ENCODE measurements at regions not wholly inside any gene's neighbourhood (a gene's known extent, or its start where the extent isn't known, plus 50 kb on each side); places are given as distances from the start of the nearest gene placed in this dataset.
A peak's percentile ranks its signal among the peaks of the same experiment; 100 is the strongest.

DNA sequence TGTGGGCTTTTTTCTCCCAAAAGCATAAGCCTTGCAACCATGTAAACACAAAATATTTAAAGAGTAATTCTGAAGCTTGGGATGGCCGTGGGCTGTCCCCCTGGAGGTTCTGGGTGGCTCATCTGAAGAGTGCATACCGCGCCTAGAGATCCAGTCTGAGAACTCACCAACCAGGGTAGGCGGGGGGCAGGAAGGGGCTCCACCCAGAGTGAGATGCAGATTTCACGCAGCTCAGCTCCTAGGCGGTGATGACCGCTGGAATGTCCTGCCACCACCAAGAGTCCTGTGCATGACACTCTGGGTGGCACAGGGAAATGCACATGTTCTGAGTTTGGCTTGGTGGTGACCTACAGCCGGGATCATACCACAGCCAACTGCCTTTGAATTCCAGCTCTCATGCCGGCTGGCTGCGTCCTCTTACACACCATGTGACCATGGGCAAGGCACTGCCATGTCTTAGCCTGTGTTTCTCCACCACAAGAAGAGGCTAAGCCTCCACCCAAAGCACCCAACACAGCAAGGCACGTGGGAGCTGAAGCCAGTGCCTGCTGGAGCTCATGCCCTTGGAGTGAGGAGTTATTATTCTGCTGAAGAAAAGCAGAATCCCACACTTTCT is 125.1 kb upstream of the IQSEC1 start:
- Histone ChIP-seq H3K9me3 (ENCODE audit: control insufficient read depth, low read length) (no peaks in the 10 kb centered on the region), H3K9ac (ENCODE audit: low read length) (no peak overlapping the region), H3K4me1 (ENCODE audit: control insufficient read depth, insufficient read depth, low read length) (no peaks in the 10 kb centered on the region), H3K27me3 (replicated peaks; ENCODE audit: control insufficient read depth, insufficient read depth, low read length) (peaks cover 57% of the 10 kb centered on the region), H3K36me3 (ENCODE audit: control insufficient read depth, insufficient read depth, low read length, severe bottlenecking) (no peaks in the 10 kb centered on the region), H3K4me3 (ENCODE audit: low read length) (no peak overlapping the region)
- DNase-seq (ENCODE audit: low read depth): no peak

DNA sequence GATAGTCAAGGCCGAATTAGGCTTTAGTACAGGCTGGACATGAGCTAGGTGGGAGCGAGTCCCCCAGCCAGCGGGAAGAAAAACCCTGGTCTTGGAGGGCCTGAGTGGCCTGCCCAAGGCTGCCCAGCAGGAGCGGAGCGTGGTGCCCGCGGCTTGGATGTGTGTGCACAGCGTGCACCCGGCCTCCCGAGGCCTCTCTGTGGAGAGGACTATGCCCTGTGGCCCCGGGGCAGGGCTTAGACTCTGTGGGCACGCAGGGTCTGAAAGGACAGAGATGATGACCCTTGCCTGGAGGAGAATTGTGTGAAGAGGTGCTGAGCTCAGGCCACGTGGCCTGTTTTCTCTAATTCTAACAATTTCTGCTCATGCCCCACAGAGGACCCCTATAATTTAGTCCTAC is 124.6 kb upstream of the IQSEC1 start:
- Histone ChIP-seq H3K27me3 (replicated peaks; ENCODE audit: control insufficient read depth, insufficient read depth, low read length) (peaks cover 61% of the 10 kb centered on the region), H3K9ac (ENCODE audit: low read length) (no peak overlapping the region), H3K9me3 (ENCODE audit: control insufficient read depth, low read length) (no peaks in the 10 kb centered on the region), H3K4me3 (ENCODE audit: low read length) (no peak overlapping the region), H3K4me1 (ENCODE audit: control insufficient read depth, insufficient read depth, low read length) (no peaks in the 10 kb centered on the region), H3K36me3 (ENCODE audit: control insufficient read depth, insufficient read depth, low read length, severe bottlenecking) (no peaks in the 10 kb centered on the region)
- DNase-seq (ENCODE audit: low read depth): no peak

DNA sequence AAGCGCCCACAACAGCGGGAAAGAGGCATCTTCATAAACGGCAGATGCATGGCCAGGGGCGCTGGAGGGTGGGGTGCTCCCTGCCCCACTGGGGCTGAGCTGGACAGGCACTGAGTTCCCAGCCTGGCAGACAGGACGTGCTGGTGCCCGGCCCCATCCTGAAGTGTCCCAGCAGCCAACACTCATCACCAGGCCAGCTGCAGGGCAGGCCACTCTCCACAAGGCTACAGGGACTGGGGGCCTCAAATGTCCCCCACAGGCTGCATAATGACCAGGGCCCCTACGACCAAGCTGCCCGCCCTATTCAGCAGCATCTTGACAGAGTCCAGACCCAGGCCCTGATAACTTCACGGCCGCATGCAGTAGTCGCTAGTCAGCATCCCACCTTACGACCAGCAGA is 124.1 kb upstream of the IQSEC1 start:
- Histone ChIP-seq H3K9ac (ENCODE audit: low read length) (no peak overlapping the region), H3K9me3 (ENCODE audit: control insufficient read depth, low read length) (no peaks in the 10 kb centered on the region), H3K4me3 (ENCODE audit: low read length) (no peak overlapping the region), H3K36me3 (ENCODE audit: control insufficient read depth, insufficient read depth, low read length, severe bottlenecking) (no peaks in the 10 kb centered on the region), H3K27me3 (replicated peaks; ENCODE audit: control insufficient read depth, insufficient read depth, low read length) (peaks cover 61% of the 10 kb centered on the region), H3K4me1 (ENCODE audit: control insufficient read depth, insufficient read depth, low read length) (no peaks in the 10 kb centered on the region)
- no peak for DNase-seq (ENCODE audit: low read depth)

DNA sequence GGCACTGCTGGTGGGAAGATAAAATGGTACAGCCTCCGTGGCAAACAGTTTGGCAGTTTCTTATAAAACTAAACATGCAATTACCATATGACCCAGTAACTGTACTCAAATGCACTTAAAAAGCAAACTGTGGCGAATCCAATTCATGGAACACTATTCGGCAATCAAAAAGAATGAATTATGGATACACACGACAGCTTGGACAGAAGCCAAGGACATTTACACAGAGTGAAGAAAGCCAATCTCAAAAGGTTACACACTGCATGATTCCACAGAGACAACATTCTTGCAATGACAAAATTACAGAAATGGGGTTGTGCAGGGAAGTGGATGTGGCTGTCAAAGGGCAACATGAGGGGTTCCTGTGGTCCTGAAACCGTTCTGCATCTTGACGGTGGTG is 122.1 kb upstream of the IQSEC1 start:
- no peaks in the 10 kb centered on the region for H3K36me3 ChIP-seq (ENCODE audit: control insufficient read depth, insufficient read depth, low read length, severe bottlenecking)

DNA sequence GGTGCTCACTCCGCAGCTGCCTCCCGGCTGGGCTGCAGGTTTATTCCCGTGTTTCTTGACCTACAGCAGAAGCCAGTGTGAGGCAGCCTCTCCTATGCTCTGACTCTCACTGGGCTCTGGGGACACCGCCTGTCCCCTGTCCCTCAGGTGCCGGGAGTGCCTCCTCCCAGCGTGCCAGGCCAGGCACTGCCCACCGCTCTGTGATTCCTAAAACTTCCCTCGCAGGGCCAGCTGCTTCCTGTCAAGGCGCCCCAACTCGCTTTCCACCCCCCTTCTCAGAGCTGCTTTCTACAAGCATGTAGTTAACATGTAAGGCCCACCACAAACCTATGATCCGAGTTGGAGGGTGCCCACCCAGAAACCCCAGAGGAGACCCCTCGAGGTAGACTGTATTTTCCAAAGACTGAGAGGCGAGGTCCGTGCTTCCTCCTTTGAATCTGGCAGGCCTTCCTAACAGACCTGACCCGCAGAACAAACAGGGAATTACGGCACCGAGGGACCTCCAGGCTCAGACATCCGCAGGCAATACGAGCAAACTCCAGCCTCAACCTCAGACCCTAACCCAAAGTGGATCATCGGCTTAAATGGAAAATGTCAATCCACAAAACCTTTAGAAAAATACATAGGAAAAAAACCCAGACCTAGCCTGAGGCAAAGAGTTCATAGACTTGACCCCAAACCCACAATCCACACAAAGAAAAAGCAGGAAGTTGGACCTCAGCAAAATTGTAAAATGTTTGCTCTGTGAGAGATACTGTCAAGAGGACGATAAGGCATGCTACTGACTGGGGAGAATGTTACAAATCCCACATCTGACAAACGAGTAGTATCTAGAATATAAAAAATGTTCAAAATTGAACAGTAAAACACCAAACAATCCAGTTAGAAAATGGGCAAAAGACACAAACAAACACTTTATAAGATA is 121.3 kb upstream of the IQSEC1 start:
- Histone ChIP-seq H3K4me3 (ENCODE audit: low read length) (no peak overlapping the region), H3K4me1 (ENCODE audit: control insufficient read depth, insufficient read depth, low read length) (peaks cover 4% of the 10 kb centered on the region), H3K36me3 (ENCODE audit: control insufficient read depth, insufficient read depth, low read length, severe bottlenecking) (no peaks in the 10 kb centered on the region), H3K9me3 (ENCODE audit: control insufficient read depth, low read length) (no peaks in the 10 kb centered on the region), H3K9ac (ENCODE audit: low read length) (no peak overlapping the region), H3K27me3 (replicated peaks; ENCODE audit: control insufficient read depth, insufficient read depth, low read length) (peaks cover 49% of the 10 kb centered on the region)
- DNase-seq (ENCODE audit: low read depth): no peak

More for the DNA sequence above, 122.1 kb upstream of the IQSEC1 start:
- H3K9ac ChIP-seq (ENCODE audit: low read length): no peak overlapping the region
- H3K9me3 ChIP-seq (ENCODE audit: control insufficient read depth, low read length): no peaks in the 10 kb centered on the region
- no peak overlapping the region for H3K4me3 ChIP-seq (ENCODE audit: low read length)
- H3K4me1 ChIP-seq (ENCODE audit: control insufficient read depth, insufficient read depth, low read length): no peaks in the 10 kb centered on the region
- peaks cover 57% of the 10 kb centered on the region for H3K27me3 ChIP-seq (replicated peaks; ENCODE audit: control insufficient read depth, insufficient read depth, low read length)
- DNase-seq (ENCODE audit: low read depth): no peak

DNA sequence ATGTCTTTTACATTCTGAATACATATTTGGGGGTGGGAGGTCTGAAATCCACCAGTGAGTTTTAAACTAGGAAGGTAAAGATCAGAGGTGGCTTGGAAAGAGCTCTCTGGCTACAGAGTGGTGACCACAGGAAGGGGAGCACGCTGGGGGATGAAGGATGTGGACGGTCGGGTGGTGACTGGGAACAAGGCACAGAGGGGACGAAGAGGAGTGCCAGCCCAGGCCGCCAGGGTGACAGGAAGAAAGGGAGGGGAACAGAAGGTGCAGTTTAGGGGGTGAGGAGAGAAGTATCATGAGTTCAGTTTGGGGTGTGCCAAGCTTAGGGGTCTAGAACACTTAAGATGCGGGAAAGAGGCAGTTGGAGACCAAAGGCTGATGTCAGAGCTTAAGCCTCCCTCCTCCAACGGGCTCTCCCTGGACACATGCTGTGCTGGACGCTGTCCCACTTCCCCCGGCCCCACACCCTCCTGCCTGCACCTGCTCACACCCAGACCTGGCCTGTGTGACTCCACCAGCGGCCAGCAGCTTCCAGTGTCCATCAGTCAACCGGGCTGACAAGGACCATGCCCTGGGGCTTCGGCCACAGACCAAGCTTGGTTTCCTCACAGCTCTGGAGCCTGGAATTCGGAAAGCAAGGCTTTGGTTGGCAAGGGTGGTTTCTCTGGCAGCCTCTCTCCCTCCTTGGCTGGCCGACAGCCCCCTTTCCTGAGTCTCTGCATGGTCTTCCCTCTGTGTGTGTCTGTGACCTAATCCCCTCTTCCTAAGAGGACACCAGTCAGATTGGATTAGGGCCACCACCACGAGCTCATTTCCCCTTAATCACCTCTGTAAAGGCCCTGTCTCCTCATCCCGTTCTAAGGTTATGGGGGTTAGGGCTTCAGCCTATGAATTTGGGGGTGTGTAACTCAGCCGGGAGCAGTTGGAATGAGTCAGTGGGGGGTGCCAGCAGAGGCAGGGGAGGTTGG is 120.4 kb upstream of the IQSEC1 start:
- no peak for DNase-seq (ENCODE audit: low read depth)
- Histone ChIP-seq H3K27me3 (replicated peaks; ENCODE audit: control insufficient read depth, insufficient read depth, low read length) (peaks cover 46% of the 10 kb centered on the region), H3K9me3 (ENCODE audit: control insufficient read depth, low read length) (no peaks in the 10 kb centered on the region), H3K9ac (ENCODE audit: low read length) (no peak overlapping the region), H3K36me3 (ENCODE audit: control insufficient read depth, insufficient read depth, low read length, severe bottlenecking) (no peaks in the 10 kb centered on the region), H3K4me1 (ENCODE audit: control insufficient read depth, insufficient read depth, low read length) (peaks cover 9% of the 10 kb centered on the region), H3K4me3 (ENCODE audit: low read length) (no peak overlapping the region)

DNA sequence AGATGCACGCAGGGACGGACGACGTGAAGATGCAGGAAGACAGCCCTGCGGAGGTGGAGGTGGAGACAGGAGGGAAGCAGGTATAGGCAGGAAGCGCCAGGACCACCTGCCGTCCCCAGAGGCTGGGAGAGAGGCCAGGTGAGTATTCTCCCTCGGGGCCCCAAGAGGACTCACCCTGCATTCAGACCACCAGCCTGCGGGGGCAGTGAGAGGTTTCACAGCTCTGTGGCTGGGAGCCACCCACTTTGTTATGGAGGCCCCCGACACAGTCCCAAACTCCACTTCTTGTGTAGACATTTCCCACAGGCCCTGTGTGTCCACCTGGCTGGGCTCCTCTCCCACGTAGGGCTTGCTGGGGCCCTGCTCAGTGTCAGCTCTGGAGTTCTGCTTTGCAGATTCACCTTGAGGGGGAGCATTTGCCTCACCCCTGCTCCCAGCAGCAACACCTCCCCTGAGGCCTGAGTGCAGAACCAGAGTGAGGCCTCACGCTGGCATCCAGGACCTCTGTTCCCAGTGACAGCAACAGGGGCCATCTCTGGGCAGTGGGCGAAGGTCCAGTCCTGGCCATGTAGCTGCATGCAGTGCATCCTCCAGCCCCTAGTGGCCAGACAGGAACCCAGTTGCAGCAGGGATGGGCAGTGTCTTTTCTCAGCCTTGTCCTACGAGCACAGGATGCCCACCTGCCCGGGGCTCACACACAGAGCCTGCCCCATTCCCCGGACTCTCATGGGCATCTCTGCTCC is 119.4 kb upstream of the IQSEC1 start:
- DNase-seq (ENCODE audit: low read depth): peak; percentile 11
- Histone ChIP-seq H3K27me3 (replicated peaks; ENCODE audit: control insufficient read depth, insufficient read depth, low read length) (peaks cover 37% of the 10 kb centered on the region), H3K4me1 (ENCODE audit: control insufficient read depth, insufficient read depth, low read length) (peaks cover 9% of the 10 kb centered on the region), H3K4me3 (ENCODE audit: low read length) (no peak overlapping the region), H3K9ac (ENCODE audit: low read length) (no peak overlapping the region), H3K9me3 (ENCODE audit: control insufficient read depth, low read length) (peaks cover 6% of the 10 kb centered on the region), H3K36me3 (ENCODE audit: control insufficient read depth, insufficient read depth, low read length, severe bottlenecking) (no peaks in the 10 kb centered on the region)

DNA sequence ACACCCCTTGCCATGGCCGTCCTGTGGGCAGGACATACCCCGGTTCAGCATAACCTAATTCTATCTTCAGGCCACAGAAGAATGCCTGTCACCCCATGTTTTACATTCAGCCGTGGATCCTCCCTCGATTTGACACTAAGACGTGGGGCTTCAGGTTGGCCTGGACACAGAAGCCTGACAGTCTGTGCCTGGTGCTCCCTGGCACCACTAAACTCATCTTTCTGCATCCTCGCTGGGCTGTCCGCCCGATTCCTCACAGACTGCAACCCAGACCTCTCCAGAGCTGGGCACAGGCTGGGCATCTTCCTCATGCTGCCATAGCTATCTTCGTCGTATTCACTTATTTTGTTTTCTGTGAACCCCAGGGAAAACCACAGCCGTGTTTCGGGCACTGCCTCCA is 117.8 kb upstream of the IQSEC1 start:
- no peaks in the 10 kb centered on the region for H3K36me3 ChIP-seq (ENCODE audit: control insufficient read depth, insufficient read depth, low read length, severe bottlenecking)
- peaks cover 9% of the 10 kb centered on the region for H3K4me1 ChIP-seq (ENCODE audit: control insufficient read depth, insufficient read depth, low read length)
- H3K9ac ChIP-seq (ENCODE audit: low read length): no peak overlapping the region
- no peak for DNase-seq (ENCODE audit: low read depth)
- H3K4me3 ChIP-seq (ENCODE audit: low read length): no peak overlapping the region
- peaks cover 11% of the 10 kb centered on the region for H3K9me3 ChIP-seq (ENCODE audit: control insufficient read depth, low read length)
- H3K27me3 ChIP-seq (replicated peaks; ENCODE audit: control insufficient read depth, insufficient read depth, low read length): peaks cover 29% of the 10 kb centered on the region

DNA sequence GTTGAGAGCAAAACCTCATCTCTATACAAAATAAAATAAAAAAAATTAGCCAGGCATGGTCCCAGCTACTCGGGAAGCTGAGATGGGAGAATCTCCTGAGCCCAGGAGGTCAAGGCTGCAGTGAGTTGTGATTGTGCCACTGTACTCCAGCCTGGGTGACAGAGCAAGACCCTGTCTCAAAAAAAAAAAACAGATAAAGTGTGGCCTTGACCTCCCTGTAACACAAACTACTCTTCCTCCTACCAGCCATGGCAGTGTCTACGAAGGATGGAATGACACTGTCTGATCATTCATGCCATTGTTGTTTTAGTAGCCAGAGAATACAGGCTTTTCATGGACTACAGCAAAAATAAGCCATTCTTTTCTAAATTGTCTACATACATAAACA is 117.1 kb upstream of the IQSEC1 start:
- Histone ChIP-seq H3K4me3 (ENCODE audit: low read length) (no peak overlapping the region), H3K36me3 (ENCODE audit: control insufficient read depth, insufficient read depth, low read length, severe bottlenecking) (no peaks in the 10 kb centered on the region), H3K4me1 (ENCODE audit: control insufficient read depth, insufficient read depth, low read length) (peaks cover 9% of the 10 kb centered on the region), H3K9me3 (ENCODE audit: control insufficient read depth, low read length) (peaks cover 11% of the 10 kb centered on the region), H3K27me3 (replicated peaks; ENCODE audit: control insufficient read depth, insufficient read depth, low read length) (peaks cover 24% of the 10 kb centered on the region), H3K9ac (ENCODE audit: low read length) (no peak overlapping the region)
- no peak for DNase-seq (ENCODE audit: low read depth)

DNA sequence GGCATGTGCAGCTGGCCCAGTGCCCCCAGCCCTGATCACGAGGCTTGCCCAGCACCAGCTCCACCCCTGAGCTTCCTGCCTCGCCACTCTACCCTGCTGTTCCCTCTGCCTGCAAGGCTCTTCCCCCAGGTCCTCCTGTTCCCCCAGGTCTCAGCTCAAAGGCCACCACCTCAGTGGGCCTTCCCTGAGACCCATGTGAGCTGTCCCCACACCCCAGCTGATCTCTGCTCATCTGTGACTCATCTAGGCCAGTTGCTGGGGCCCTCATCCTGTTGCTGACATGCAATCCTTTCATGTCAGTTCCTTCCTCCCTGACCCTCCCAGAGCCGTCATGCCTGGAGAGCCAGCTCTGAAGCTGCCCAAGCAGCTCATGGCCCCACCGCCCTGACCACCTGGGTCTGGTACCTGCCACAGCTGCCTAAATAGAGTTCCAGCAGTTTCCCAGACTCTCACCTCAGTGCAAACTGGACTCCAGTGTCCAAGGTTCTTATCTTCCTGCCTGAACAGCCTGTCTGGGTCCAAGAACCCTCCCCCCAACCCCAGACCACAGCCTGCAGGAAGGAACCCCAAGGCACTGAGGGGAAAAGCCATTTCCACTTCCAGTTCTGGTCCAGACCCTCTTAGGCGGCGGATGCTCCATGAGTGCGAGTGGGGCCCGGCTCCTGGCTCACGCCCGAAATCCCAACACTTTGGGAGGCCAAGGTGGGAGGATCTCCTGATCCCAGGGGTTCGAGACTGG is 116.6 kb upstream of the IQSEC1 start:
- no peak overlapping the region for H3K4me3 ChIP-seq (ENCODE audit: low read length)
- H3K36me3 ChIP-seq (ENCODE audit: control insufficient read depth, insufficient read depth, low read length, severe bottlenecking): no peaks in the 10 kb centered on the region
- no peak overlapping the region for H3K9ac ChIP-seq (ENCODE audit: low read length)
- H3K4me1 ChIP-seq (ENCODE audit: control insufficient read depth, insufficient read depth, low read length): peaks cover 9% of the 10 kb centered on the region
- DNase-seq (ENCODE audit: low read depth): peak; percentile 37
- peaks cover 15% of the 10 kb centered on the region for H3K9me3 ChIP-seq (ENCODE audit: control insufficient read depth, low read length)
- peaks cover 22% of the 10 kb centered on the region for H3K27me3 ChIP-seq (replicated peaks; ENCODE audit: control insufficient read depth, insufficient read depth, low read length)

Measured in adipocyte (in vitro differentiated cells).